ENCODE measurements at regions not wholly inside any gene's neighbourhood (a gene's known extent, or its start where the extent isn't known, plus 50 kb on each side); places are given as distances from the start of the nearest gene placed in this dataset.

DNA sequence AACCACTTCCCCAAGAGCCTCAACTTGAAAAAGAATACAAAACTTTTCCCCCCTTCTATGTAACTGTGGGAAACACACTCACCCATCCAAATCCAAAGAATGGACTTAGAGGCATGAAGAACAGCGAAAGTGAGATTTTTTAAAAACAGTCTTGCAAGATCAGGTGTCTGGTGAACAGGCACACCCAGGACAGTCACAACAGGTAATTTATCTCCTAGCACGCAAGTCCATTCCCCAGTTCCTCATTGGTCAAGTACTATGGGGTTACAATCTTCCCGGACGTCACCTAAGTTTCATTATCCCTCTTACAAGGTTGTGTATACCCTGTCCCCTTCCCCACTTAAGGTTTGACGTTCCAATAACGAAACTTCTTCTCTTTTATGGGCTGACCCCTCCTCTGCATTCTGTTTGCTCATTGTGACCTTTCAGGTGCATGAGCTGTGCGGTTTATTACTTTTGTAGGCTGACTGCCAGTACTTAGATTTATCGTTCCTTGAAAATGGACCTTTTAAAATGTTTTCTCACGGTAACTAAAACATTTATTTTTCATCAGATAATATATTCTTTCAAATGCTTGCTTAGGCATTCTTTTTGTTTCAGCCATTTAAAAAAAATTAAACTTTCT lies 1401.9 kb downstream of the FAM181B start:
- H3K27ac ChIP-seq (replicated peaks; ENCODE audit: low read length): no peak overlapping the region
- no peak overlapping the region for H2BK5ac ChIP-seq (ENCODE audit: low read length)
- H3K18ac ChIP-seq (ENCODE audit: low read length): no peak overlapping the region
- H3K36me3 ChIP-seq (replicated peaks in 1 of 2; ENCODE audit: control insufficient read depth in 2 of 2, insufficient read depth in 2 of 2, low read length in 2 of 2): no peaks in the 10 kb centered on the region
- H2BK120ac ChIP-seq (ENCODE audit: low read depth, low read length): no peak overlapping the region
- H4K91ac ChIP-seq (ENCODE audit: low read depth, low read length, poor library complexity): no peak overlapping the region
- H3K9me3 ChIP-seq (replicated peaks in 1 of 2; ENCODE audit: control insufficient read depth in 2 of 2, insufficient read depth in 1 of 2, low read depth in 1 of 2, low read length in 2 of 2): no peaks in the 10 kb centered on the region
- no peaks in the 10 kb centered on the region for H3K4me1 ChIP-seq (ENCODE audit: control insufficient read depth in 2 of 2, insufficient read depth in 1 of 2, low read depth in 1 of 2, low read length in 2 of 2)
- no peak overlapping the region for H4K8ac ChIP-seq (ENCODE audit: low read depth, low read length)
- H3K4ac ChIP-seq (ENCODE audit: low read length): no peak overlapping the region
- no peak overlapping the region for H3K14ac ChIP-seq (ENCODE audit: low read length)
- no peaks in the 10 kb centered on the region for H3K79me1 ChIP-seq (ENCODE audit: low read depth, low read length)
- H2BK15ac ChIP-seq (ENCODE audit: low read length): no peak overlapping the region
- H3K23ac ChIP-seq (ENCODE audit: low read depth, low read length, poor library complexity): no peak overlapping the region
- no peak overlapping the region for H3K9ac ChIP-seq (ENCODE audit: low read depth, low read length, poor library complexity)
- DNase-seq (ENCODE audit: low spot score): no peak
- no peak overlapping the region for H3K4me3 ChIP-seq (ENCODE audit: low read length in 2 of 2)
- no peak overlapping the region for H3K4me2 ChIP-seq (ENCODE audit: insufficient read depth, low read length, poor library complexity, severe bottlenecking)
- no peak overlapping the region for H2AFZ ChIP-seq (ENCODE audit: low read length)
- H3K27me3 ChIP-seq (ENCODE audit: control insufficient read depth in 3 of 3, insufficient read depth in 3 of 3, low read depth in 1 of 3, low read length in 3 of 3): no peaks in the 10 kb centered on the region
- WGBS, 2 donors (ENCODE audit: extremely low coverage in 2 of 2, insufficient read length in 2 of 2, insufficient replicate concordance in 1 of 2): no CpG with 5 or more reads among the region's 9 CpGs
- H2AK5ac ChIP-seq (ENCODE audit: low read depth, low read length): no peak overlapping the region
- H2BK12ac ChIP-seq (ENCODE audit: low read length): no peak overlapping the region

DNA sequence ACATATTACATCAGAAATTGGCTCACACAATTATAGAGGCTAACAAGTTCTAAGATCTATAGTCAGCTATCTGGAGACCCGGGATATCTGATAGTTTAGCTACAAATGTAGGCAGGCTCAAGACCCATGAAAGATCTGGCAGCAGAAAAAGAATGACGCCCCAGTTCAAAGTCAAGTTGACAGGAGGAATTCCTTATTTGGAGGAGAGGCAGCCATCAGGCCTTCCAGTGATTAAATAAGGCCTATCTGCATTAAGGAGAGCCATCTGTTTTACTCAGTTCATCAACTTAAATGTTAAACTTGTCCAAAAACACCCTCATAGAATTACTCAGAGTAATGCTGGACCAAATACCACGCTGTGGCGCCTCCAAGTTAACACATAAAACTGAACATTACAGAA lies 1402.6 kb downstream of the FAM181B start:
- Histone ChIP-seq H3K14ac (ENCODE audit: low read length) (no peak overlapping the region), H2BK120ac (ENCODE audit: low read depth, low read length) (no peak overlapping the region), H3K27me3 (ENCODE audit: control insufficient read depth in 3 of 3, insufficient read depth in 3 of 3, low read depth in 1 of 3, low read length in 3 of 3) (no peaks in the 10 kb centered on the region), H3K18ac (ENCODE audit: low read length) (no peak overlapping the region), H2BK5ac (ENCODE audit: low read length) (no peak overlapping the region), H4K91ac (ENCODE audit: low read depth, low read length, poor library complexity) (no peak overlapping the region), H3K23ac (ENCODE audit: low read depth, low read length, poor library complexity) (no peak overlapping the region), H3K79me1 (ENCODE audit: low read depth, low read length) (no peaks in the 10 kb centered on the region), H2AK5ac (ENCODE audit: low read depth, low read length) (no peak overlapping the region), H2AFZ (ENCODE audit: low read length) (no peak overlapping the region), H3K4me1 (ENCODE audit: control insufficient read depth in 2 of 2, insufficient read depth in 1 of 2, low read depth in 1 of 2, low read length in 2 of 2) (no peaks in the 10 kb centered on the region), H2BK15ac (ENCODE audit: low read length) (no peak overlapping the region), H3K4me2 (ENCODE audit: insufficient read depth, low read length, poor library complexity, severe bottlenecking) (no peak overlapping the region), H4K8ac (ENCODE audit: low read depth, low read length) (no peak overlapping the region), H3K27ac (replicated peaks; ENCODE audit: low read length) (no peak overlapping the region), H3K36me3 (replicated peaks in 1 of 2; ENCODE audit: control insufficient read depth in 2 of 2, insufficient read depth in 2 of 2, low read length in 2 of 2) (no peaks in the 10 kb centered on the region), H3K9me3 (replicated peaks in 1 of 2; ENCODE audit: control insufficient read depth in 2 of 2, insufficient read depth in 1 of 2, low read depth in 1 of 2, low read length in 2 of 2) (no peaks in the 10 kb centered on the region), H2BK12ac (ENCODE audit: low read length) (no peak overlapping the region), H3K4ac (ENCODE audit: low read length) (no peak overlapping the region), H3K4me3 (ENCODE audit: low read length in 2 of 2) (no peak overlapping the region), H3K9ac (ENCODE audit: low read depth, low read length, poor library complexity) (no peak overlapping the region)
- DNase-seq (ENCODE audit: low spot score): no peak
- no CpG with 5 or more reads among the region's 4 CpGs for WGBS, 2 donors (ENCODE audit: extremely low coverage in 2 of 2, insufficient read length in 2 of 2, insufficient replicate concordance in 1 of 2)

GRCh38 chr11:81303038-81303664 lies 1430.5 kb downstream of the FAM181B start:
- Histone ChIP-seq H2AFZ (ENCODE audit: low read length) (no peak overlapping the region), H3K4me2 (ENCODE audit: insufficient read depth, low read length, poor library complexity, severe bottlenecking) (no peak overlapping the region), H3K79me1 (ENCODE audit: low read depth, low read length) (no peaks in the 10 kb centered on the region), H2BK12ac (ENCODE audit: low read length) (no peak overlapping the region), H2BK120ac (ENCODE audit: low read depth, low read length) (no peak overlapping the region), H3K14ac (ENCODE audit: low read length) (no peak overlapping the region), H3K4ac (ENCODE audit: low read length) (no peak overlapping the region), H3K4me3 (ENCODE audit: low read length in 2 of 2) (no peak overlapping the region), H3K4me1 (ENCODE audit: control insufficient read depth in 2 of 2, insufficient read depth in 1 of 2, low read depth in 1 of 2, low read length in 2 of 2) (no peaks in the 10 kb centered on the region), H4K8ac (ENCODE audit: low read depth, low read length) (no peak overlapping the region), H3K18ac (ENCODE audit: low read length) (no peak overlapping the region), H2AK5ac (ENCODE audit: low read depth, low read length) (no peak overlapping the region), H3K9ac (ENCODE audit: low read depth, low read length, poor library complexity) (no peak overlapping the region), H2BK5ac (ENCODE audit: low read length) (no peak overlapping the region), H3K9me3 (replicated peaks in 1 of 2; ENCODE audit: control insufficient read depth in 2 of 2, insufficient read depth in 1 of 2, low read depth in 1 of 2, low read length in 2 of 2) (no peaks in the 10 kb centered on the region), H4K91ac (ENCODE audit: low read depth, low read length, poor library complexity) (no peak overlapping the region), H2BK15ac (ENCODE audit: low read length) (no peak overlapping the region), H3K27me3 (ENCODE audit: control insufficient read depth in 3 of 3, insufficient read depth in 3 of 3, low read depth in 1 of 3, low read length in 3 of 3) (no peaks in the 10 kb centered on the region), H3K36me3 (replicated peaks in 1 of 2; ENCODE audit: control insufficient read depth in 2 of 2, insufficient read depth in 2 of 2, low read length in 2 of 2) (no peaks in the 10 kb centered on the region), H3K23ac (ENCODE audit: low read depth, low read length, poor library complexity) (no peak overlapping the region), H3K27ac (replicated peaks; ENCODE audit: low read length) (no peak overlapping the region)
- no peak for DNase-seq (ENCODE audit: low spot score)
- no CpG with 5 or more reads among the region's 5 CpGs for WGBS, 2 donors (ENCODE audit: extremely low coverage in 2 of 2, insufficient read length in 2 of 2, insufficient replicate concordance in 1 of 2)

GRCh38 chr11:81301166-81301830 lies 1432.4 kb downstream of the FAM181B start:
- no peak overlapping the region for H2AK5ac ChIP-seq (ENCODE audit: low read depth, low read length)
- H3K79me1 ChIP-seq (ENCODE audit: low read depth, low read length): no peaks in the 10 kb centered on the region
- H3K36me3 ChIP-seq (replicated peaks in 1 of 2; ENCODE audit: control insufficient read depth in 2 of 2, insufficient read depth in 2 of 2, low read length in 2 of 2): no peaks in the 10 kb centered on the region
- H3K4me1 ChIP-seq (ENCODE audit: control insufficient read depth in 2 of 2, insufficient read depth in 1 of 2, low read depth in 1 of 2, low read length in 2 of 2): no peaks in the 10 kb centered on the region
- H3K4me2 ChIP-seq (ENCODE audit: insufficient read depth, low read length, poor library complexity, severe bottlenecking): no peak overlapping the region
- H3K9me3 ChIP-seq (replicated peaks in 1 of 2; ENCODE audit: control insufficient read depth in 2 of 2, insufficient read depth in 1 of 2, low read depth in 1 of 2, low read length in 2 of 2): no peaks in the 10 kb centered on the region
- no peak overlapping the region for H2BK120ac ChIP-seq (ENCODE audit: low read depth, low read length)
- H3K23ac ChIP-seq (ENCODE audit: low read depth, low read length, poor library complexity): no peak overlapping the region
- H2BK5ac ChIP-seq (ENCODE audit: low read length): no peak overlapping the region
- H3K4me3 ChIP-seq (ENCODE audit: low read length in 2 of 2): no peak overlapping the region
- no peak overlapping the region for H3K27ac ChIP-seq (replicated peaks; ENCODE audit: low read length)
- no peak overlapping the region for H3K4ac ChIP-seq (ENCODE audit: low read length)
- H3K18ac ChIP-seq (ENCODE audit: low read length): no peak overlapping the region
- no peak overlapping the region for H2BK12ac ChIP-seq (ENCODE audit: low read length)
- H2BK15ac ChIP-seq (ENCODE audit: low read length): no peak overlapping the region
- H4K91ac ChIP-seq (ENCODE audit: low read depth, low read length, poor library complexity): no peak overlapping the region
- WGBS, 2 donors (ENCODE audit: extremely low coverage in 2 of 2, insufficient read length in 2 of 2, insufficient replicate concordance in 1 of 2): no CpG with 5 or more reads among the region's 6 CpGs
- H3K27me3 ChIP-seq (ENCODE audit: control insufficient read depth in 3 of 3, insufficient read depth in 3 of 3, low read depth in 1 of 3, low read length in 3 of 3): no peaks in the 10 kb centered on the region
- no peak overlapping the region for H3K9ac ChIP-seq (ENCODE audit: low read depth, low read length, poor library complexity)
- no peak overlapping the region for H4K8ac ChIP-seq (ENCODE audit: low read depth, low read length)
- DNase-seq (ENCODE audit: low spot score): no peak
- H2AFZ ChIP-seq (ENCODE audit: low read length): no peak overlapping the region
- no peak overlapping the region for H3K14ac ChIP-seq (ENCODE audit: low read length)
